Thoracic aorta (tissue), 2 donors: ENCODE measurements at regions not wholly inside any gene's neighbourhood (a gene's known extent, or its start where the extent isn't known, plus 50 kb on each side); places are given as distances from the start of the nearest gene placed in this dataset.

ENCODE experiments used
- ATAC-seq: fragments of 150-250 bp; one replicate; pipeline ENCODE4 v1.8.0; 2017; ENCODE audit warnings: low read depth; ENCODE audit not compliant: insufficient number of reproducible peaks, low FRiP score
- DNase-seq: peaks from one replicate; pipeline ENCODE4 v3.0.0-alpha.2; 2020; ENCODE audit warnings: low spot score
- H3K27ac ChIP-seq, 2 donors: fragments of 200-600 bp; sonication (generic); 1 replicate in 1 of 2; 2 replicates in 1 of 2; pipeline ENCODE4 v1.5.1; 2016; ENCODE audit warnings: mild to moderate bottlenecking in 2 of 2, moderate library complexity in 2 of 2
- H3K27me3 ChIP-seq: fragments of 200-600 bp; sonication (generic); replicated peaks from 2 replicates; pipeline ENCODE4 v1.6.0; 2016; ENCODE audit warnings: mild to moderate bottlenecking; ENCODE audit not compliant: insufficient read depth
- H3K36me3 ChIP-seq: fragments of 200-600 bp; sonication (generic); one replicate; pipeline ENCODE4 v1.5.1; 2016
- H3K4me1 ChIP-seq, 2 donors: fragments of 200-600 bp; sonication (generic); 1 replicate in 1 of 2; 2 replicates in 1 of 2; pipeline versions ENCODE4 v1.5.1 to v1.6.0; 2016; ENCODE audit warnings: low read depth in 2 of 2, mild to moderate bottlenecking in 1 of 2; ENCODE audit not compliant: control insufficient read depth in 1 of 2
- H3K4me3 ChIP-seq: fragments of 200-600 bp; sonication (generic); 2 replicates; pipeline ENCODE4 v1.5.1; 2016; ENCODE audit warnings: mild to moderate bottlenecking
- H3K9me3 ChIP-seq: fragments of 200-600 bp; sonication (generic); 2 replicates; pipeline ENCODE4 v1.5.1; 2016
- CTCF ChIP-seq: fragments of 200-600 bp; sonication (generic); IDR thresholded peaks from one replicate; pipeline ENCODE4 v1.5.1; 2019; ENCODE audit warnings: antibody characterized with exemption

- no peaks in the 10 kb centered on the region for H3K36me3 ChIP-seq
- no peaks in the 10 kb centered on the region for H3K27me3 ChIP-seq
- TF ChIP-seq CTCF, result no peak
- DNase-seq, result no peak
- H3K4me1 ChIP-seq, result peaks cover 0 to 8% of the 10 kb centered on the region in 2 donors
- no peak overlapping the region for H3K4me3 ChIP-seq
- no peaks in the 10 kb centered on the region for H3K9me3 ChIP-seq
- no peak overlapping the region for H3K27ac ChIP-seq
- no peak for ATAC-seq
Measured at GRCh38 chr1:220430586-220430985, 97.3 kb upstream of the MARK1 start.

GRCh38 chr1:220430059-220430458, 97.9 kb upstream of the MARK1 start:
- ATAC-seq (no peak), DNase-seq (no peak)
- no peak overlapping the region for H3K27ac ChIP-seq
- no peaks in the 10 kb centered on the region for H3K36me3 ChIP-seq
- H3K4me1 ChIP-seq, result peaks cover 0 to 8% of the 10 kb centered on the region in 2 donors
- TF ChIP-seq CTCF, result no peak
- H3K27me3 ChIP-seq, result no peaks in the 10 kb centered on the region
- H3K4me3 ChIP-seq, result no peak overlapping the region
- no peaks in the 10 kb centered on the region for H3K9me3 ChIP-seq

GRCh38 chr1:220426989-220427388, 100.9 kb upstream of the MARK1 start:
- H3K4me1 ChIP-seq, result peaks cover 0 to 8% of the 10 kb centered on the region in 2 donors
- H3K27me3 ChIP-seq, result no peaks in the 10 kb centered on the region
- no peak for ATAC-seq
- no peak for TF ChIP-seq CTCF
- H3K36me3 ChIP-seq, result no peaks in the 10 kb centered on the region
- no peak overlapping the region for H3K4me3 ChIP-seq
- no peaks in the 10 kb centered on the region for H3K9me3 ChIP-seq
- H3K27ac ChIP-seq, result no peak overlapping the region
- DNase-seq, result no peak

- Histone ChIP-seq H3K4me3 (no peak overlapping the region), H3K27ac (no peak overlapping the region), H3K4me1 (peaks cover 0 to 8% of the 10 kb centered on the region in 2 donors), H3K27me3 (no peaks in the 10 kb centered on the region), H3K9me3 (no peaks in the 10 kb centered on the region), H3K36me3 (no peaks in the 10 kb centered on the region)
- TF ChIP-seq CTCF, result no peak
- ATAC-seq (no peak), DNase-seq (no peak)
Measured at GRCh38 chr1:220425852-220426251, 102.1 kb upstream of the MARK1 start.

- TF ChIP-seq CTCF, result no peak
- no peak overlapping the region for H3K27ac ChIP-seq
- H3K4me1 ChIP-seq, result no peaks in the 10 kb centered on the region
- no peaks in the 10 kb centered on the region for H3K27me3 ChIP-seq
- DNase-seq, result no peak
- H3K9me3 ChIP-seq, result no peaks in the 10 kb centered on the region
- H3K36me3 ChIP-seq, result no peaks in the 10 kb centered on the region
- ATAC-seq, result no peak
- H3K4me3 ChIP-seq, result no peak overlapping the region
Measured at GRCh38 chr1:220421508-220421907, 106.4 kb upstream of the MARK1 start.
